ENCODE measurements at regions not wholly inside any gene's neighbourhood (a gene's known extent, or its start where the extent isn't known, plus 50 kb on each side); places are given as distances from the start of the nearest gene placed in this dataset.

GRCh38 chr12:60191271-60191670 is 595.4 kb downstream of the SLC16A7 start:
- Histone ChIP-seq H3K4me3 (no peak overlapping the region), H3K27me3 (no peaks in the 10 kb centered on the region), H3K9me3 (ENCODE audit: low read depth) (no peaks in the 10 kb centered on the region), H3K4me1 (ENCODE audit: low read depth) (no peaks in the 10 kb centered on the region), H3K36me3 (no peaks in the 10 kb centered on the region), H3K27ac (no peak overlapping the region)
- DNase-seq (ENCODE audit: low read depth in 1 of 2, low spot score in 1 of 2): no peak
- TF ChIP-seq CTCF (IDR thresholded peaks at IDR 0.05; ENCODE audit: low read depth, low read length): no peak

- Histone ChIP-seq H3K36me3 (no peaks in the 10 kb centered on the region), H3K9me3 (ENCODE audit: low read depth) (no peaks in the 10 kb centered on the region), H3K4me3 (no peak overlapping the region), H3K4me1 (ENCODE audit: low read depth) (no peaks in the 10 kb centered on the region), H3K27ac (no peak overlapping the region), H3K27me3 (no peaks in the 10 kb centered on the region)
- DNase-seq (ENCODE audit: low read depth in 1 of 2, low spot score in 1 of 2): peak in 1 of 2 donors; percentile 17
- TF ChIP-seq CTCF (IDR thresholded peaks at IDR 0.05; ENCODE audit: low read depth, low read length): no peak
These were observed 596.0 kb downstream of the SLC16A7 start for GRCh38 chr12:60191676-60192359.

GRCh38 chr12:60194678-60195077 is 598.8 kb downstream of the SLC16A7 start:
- Histone ChIP-seq H3K9me3 (ENCODE audit: low read depth) (no peaks in the 10 kb centered on the region), H3K27ac (no peak overlapping the region), H3K4me3 (no peak overlapping the region), H3K4me1 (ENCODE audit: low read depth) (no peaks in the 10 kb centered on the region), H3K36me3 (no peaks in the 10 kb centered on the region), H3K27me3 (no peaks in the 10 kb centered on the region)
- peak in 1 of 2 donors; percentile 27 for DNase-seq (ENCODE audit: low read depth in 1 of 2, low spot score in 1 of 2)
- no peak for TF ChIP-seq CTCF (IDR thresholded peaks at IDR 0.05; ENCODE audit: low read depth, low read length)

GRCh38 chr12:60195483-60195882 is 599.7 kb downstream of the SLC16A7 start:
- Histone ChIP-seq H3K4me1 (ENCODE audit: low read depth) (no peaks in the 10 kb centered on the region), H3K9me3 (ENCODE audit: low read depth) (no peaks in the 10 kb centered on the region), H3K27me3 (no peaks in the 10 kb centered on the region), H3K4me3 (no peak overlapping the region), H3K27ac (no peak overlapping the region), H3K36me3 (no peaks in the 10 kb centered on the region)
- DNase-seq (ENCODE audit: low read depth in 1 of 2, low spot score in 1 of 2): no peak
- no peak for TF ChIP-seq CTCF (IDR thresholded peaks at IDR 0.05; ENCODE audit: low read depth, low read length)

GRCh38 chr12:60196366-60196765 is 600.5 kb downstream of the SLC16A7 start:
- DNase-seq (ENCODE audit: low read depth in 1 of 2, low spot score in 1 of 2): no peak
- Histone ChIP-seq H3K9me3 (ENCODE audit: low read depth) (no peaks in the 10 kb centered on the region), H3K36me3 (no peaks in the 10 kb centered on the region), H3K27me3 (no peaks in the 10 kb centered on the region), H3K4me1 (ENCODE audit: low read depth) (no peaks in the 10 kb centered on the region), H3K4me3 (no peak overlapping the region), H3K27ac (no peak overlapping the region)
- TF ChIP-seq CTCF (IDR thresholded peaks at IDR 0.05; ENCODE audit: low read depth, low read length): no peak
